Gastrocnemius medialis (tissue), 4 donors: ENCODE measurements at regions not wholly inside any gene's neighbourhood (a gene's known extent, or its start where the extent isn't known, plus 50 kb on each side); places are given as distances from the start of the nearest gene placed in this dataset.

ENCODE experiments used
- ATAC-seq, 2 donors: fragments of 150-250 bp; one replicate each; pipeline ENCODE4 v1.9.1; 2016
- DNase-seq, 2 donors: peaks; one replicate each; pipeline ENCODE4 v3.0.0-alpha.2; 2019
- H3K27ac ChIP-seq, 4 donors: fragments of 200-600 bp; sonication (generic); 1 replicate in 1 of 4; 2 replicates in 3 of 4; pipeline ENCODE4 v1.5.1; 2016 to 2018; ENCODE audit warnings: mild to moderate bottlenecking in 2 of 4, moderate library complexity in 1 of 4
- H3K27me3 ChIP-seq, 3 donors: fragments of 200-600 bp; sonication (generic) in 2 of 3; 1 replicate in 1 of 3; 2 replicates in 2 of 3; pipeline versions ENCODE4 v1.5.1 to v1.6.0; 2016 to 2019; ENCODE audit warnings: mild to moderate bottlenecking in 1 of 3, moderate library complexity in 1 of 3
- H3K36me3 ChIP-seq, 2 donors: fragments of 200-600 bp; sonication (generic) in 1 of 2; one replicate each; pipeline ENCODE4 v1.5.1; 2017 to 2018
- H3K4me1 ChIP-seq, 2 donors: fragments of 200-600 bp; sonication (generic) in 1 of 2; one replicate each; pipeline ENCODE4 v1.5.1; 2016 to 2017; ENCODE audit warnings: mild to moderate bottlenecking in 2 of 2
- H3K4me3 ChIP-seq, 4 donors: fragments of 200-600 bp; sonication (generic) in 3 of 4; 1 replicate in 1 of 4; 2 replicates in 3 of 4; pipeline ENCODE4 v1.5.1; 2016 to 2019; ENCODE audit warnings: mild to moderate bottlenecking in 2 of 4
- H3K9me3 ChIP-seq, 3 donors: fragments of 200-600 bp; sonication (generic) in 2 of 3; 1 replicate in 1 of 3; 2 replicates in 2 of 3; pipeline ENCODE4 v1.5.1; 2016 to 2019
- CTCF ChIP-seq, 5 experiments: fragments of 450-650 bp in 3 of 5; fragments of 200-600 bp in 2 of 5; sonication (generic) in 2 of 5; IDR thresholded peaks in 4 of 5; conservative IDR thresholded peaks in 1 of 5; 1 replicate in 4 of 5; 2 replicates in 1 of 5; pipeline ENCODE4 v1.5.1; 2016 to 2019; ENCODE audit warnings: antibody characterized with exemption in 5 of 5, mild to moderate bottlenecking in 3 of 5, moderate library complexity in 3 of 5
- POLR2A ChIP-seq, 2 donors: fragments of 450-650 bp; IDR thresholded peaks; one replicate each; pipeline ENCODE4 v1.6.1; 2017; ENCODE audit warnings: antibody characterized with exemption in 2 of 2, mild to moderate bottlenecking in 2 of 2, moderate library complexity in 2 of 2
- in situ Hi-C, 4 donors: fragments of 200-750 bp; cut with MboI; loops; one replicate each; pipeline versions ENCODE4 v1.15.0 to v1.8.0; 2017; ENCODE audit warnings: low sequenced_read_pairs in 4 of 4
- intact Hi-C: fragments of 100-400 bp; cut with DNase I; formaldehyde crosslinking; loops from one replicate; pipeline ENCODE4 v1.15.1; 2023; ENCODE audit warnings: low total_unique reads

DNA sequence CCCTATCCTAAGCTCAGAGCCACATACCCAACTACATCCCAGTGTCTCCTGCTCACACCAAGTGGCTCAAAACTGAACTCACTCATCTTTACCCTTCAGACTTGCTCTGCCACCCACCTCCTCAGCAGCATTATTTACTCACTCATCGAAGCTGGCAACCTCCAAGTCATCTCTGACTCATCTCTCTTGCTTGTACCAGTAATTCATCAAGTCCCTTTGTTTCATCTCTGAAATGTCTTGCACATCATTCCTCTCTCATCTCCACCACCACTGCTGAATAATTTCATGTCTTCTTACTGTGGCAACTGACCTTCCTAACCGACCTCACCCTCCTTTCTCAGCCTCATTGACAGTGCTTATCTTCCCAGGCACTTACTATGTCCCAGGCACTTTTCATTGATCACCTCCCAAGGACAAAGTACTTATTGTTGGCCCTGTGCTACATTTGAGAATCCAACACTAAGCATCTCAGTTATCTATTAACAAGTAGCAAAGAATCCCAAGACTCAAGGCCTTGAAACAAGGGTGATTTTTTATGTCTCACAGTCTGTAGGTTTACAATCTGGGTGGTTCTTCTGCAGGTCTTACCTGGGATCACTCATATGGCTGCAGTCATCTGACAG is 82.0 kb downstream of the MRPL46 start:
- Histone ChIP-seq H3K27me3 (no peaks in the 10 kb centered on the region), H3K36me3 (no peaks in the 10 kb centered on the region), H3K4me3 (no peak overlapping the region), H3K4me1 (no peaks in the 10 kb centered on the region), H3K9me3 (no peaks in the 10 kb centered on the region), H3K27ac (no peak overlapping the region)
- intact Hi-C loops = no loop called here
- TF ChIP-seq POLR2A (IDR thresholded peaks at IDR 0.05) (no peak), CTCF (IDR thresholded peaks at IDR 0.05 in 4 of 5, conservative IDR thresholded peaks at IDR 0.05 in 1 of 5) (no peak)
- DNase-seq (no peak), ATAC-seq (no peak)
- in situ Hi-C loops = no loop called here

DNA sequence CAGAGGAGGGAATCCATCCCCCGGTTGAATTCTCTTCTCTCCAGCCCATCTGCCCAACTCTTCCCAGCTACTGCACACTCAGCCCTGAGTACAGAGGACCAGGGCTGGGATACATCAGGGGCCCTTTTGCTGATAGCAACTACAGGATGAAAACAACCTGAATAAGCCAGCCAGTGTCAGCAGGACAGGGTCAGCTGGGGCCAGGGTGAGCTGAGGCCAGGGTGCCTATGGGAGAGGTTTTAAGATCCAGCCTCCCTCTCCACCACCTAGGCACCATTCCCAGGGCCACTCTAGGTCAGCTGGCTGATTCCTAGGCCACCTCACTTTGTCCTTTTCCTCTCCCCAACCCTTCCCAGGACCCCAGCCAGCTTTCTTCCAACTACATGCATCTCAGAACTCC is 83.8 kb downstream of the MRPL46 start:
- Histone ChIP-seq H3K27ac (no peak overlapping the region), H3K27me3 (no peaks in the 10 kb centered on the region), H3K4me3 (no peak overlapping the region), H3K9me3 (no peaks in the 10 kb centered on the region), H3K4me1 (no peaks in the 10 kb centered on the region), H3K36me3 (no peaks in the 10 kb centered on the region)
- intact Hi-C loops = no loop called here
- ATAC-seq (no peak), DNase-seq (no peak)
- no peak for TF ChIP-seq POLR2A (IDR thresholded peaks at IDR 0.05)
- no peak for TF ChIP-seq CTCF (IDR thresholded peaks at IDR 0.05 in 4 of 5, conservative IDR thresholded peaks at IDR 0.05 in 1 of 5)
- in situ Hi-C loops = no loop called here

GRCh38 chr15:88382482-88382983 is 84.7 kb downstream of the MRPL46 start:
- TF ChIP-seq CTCF (IDR thresholded peaks at IDR 0.05 in 4 of 5, conservative IDR thresholded peaks at IDR 0.05 in 1 of 5) (no peak), POLR2A (IDR thresholded peaks at IDR 0.05) (no peak)
- in situ Hi-C loops = no loop called here
- Histone ChIP-seq H3K4me1 (no peaks in the 10 kb centered on the region), H3K27me3 (no peaks in the 10 kb centered on the region), H3K9me3 (no peaks in the 10 kb centered on the region), H3K27ac (no peak overlapping the region), H3K36me3 (no peaks in the 10 kb centered on the region), H3K4me3 (no peak overlapping the region)
- DNase-seq = no peak
- intact Hi-C loops = no loop called here
- ATAC-seq = no peak

- no peak for TF ChIP-seq CTCF (IDR thresholded peaks at IDR 0.05 in 4 of 5, conservative IDR thresholded peaks at IDR 0.05 in 1 of 5)
- no peak for TF ChIP-seq POLR2A (IDR thresholded peaks at IDR 0.05)
- Histone ChIP-seq H3K4me1 (no peaks in the 10 kb centered on the region), H3K27ac (no peak overlapping the region), H3K27me3 (no peaks in the 10 kb centered on the region), H3K36me3 (no peaks in the 10 kb centered on the region), H3K9me3 (no peaks in the 10 kb centered on the region), H3K4me3 (no peak overlapping the region)
- DNase-seq = no peak
- in situ Hi-C loops (no loop called here), intact Hi-C loops (no loop called here)
- no peak for ATAC-seq
Measured at GRCh38 chr15:88378188-88378637, 89.0 kb downstream of the MRPL46 start.

- H3K4me1 ChIP-seq = no peaks in the 10 kb centered on the region
- DNase-seq (no peak), ATAC-seq (no peak)
- intact Hi-C loops (no loop called here), in situ Hi-C loops (no loop called here)
- no peaks in the 10 kb centered on the region for H3K36me3 ChIP-seq
- no peak for TF ChIP-seq POLR2A (IDR thresholded peaks at IDR 0.05)
- TF ChIP-seq CTCF (IDR thresholded peaks at IDR 0.05 in 4 of 5, conservative IDR thresholded peaks at IDR 0.05 in 1 of 5) = no peak
- H3K27ac ChIP-seq = no peak overlapping the region
- H3K4me3 ChIP-seq = no peak overlapping the region
- no peaks in the 10 kb centered on the region for H3K9me3 ChIP-seq
- no peaks in the 10 kb centered on the region for H3K27me3 ChIP-seq
Measured at GRCh38 chr15:88377509-88377908, 89.7 kb downstream of the MRPL46 start.
